LNCAP (cell line): ENCODE measurements at regions not wholly inside any gene's neighbourhood (a gene's known extent, or its start where the extent isn't known, plus 50 kb on each side); places are given as distances from the start of the nearest gene placed in this dataset.

Experiments
- CTCF ChIP-seq: fragments of 450-650 bp; IDR thresholded peaks from 2 replicates; pipeline ENCODE4 v1.5.1; 2017; ENCODE audit warnings: mild to moderate bottlenecking

- no peak for TF ChIP-seq CTCF
Observed at GRCh38 chr2:49767316-49767715, 613.0 kb upstream of the FSHR start.

DNA sequence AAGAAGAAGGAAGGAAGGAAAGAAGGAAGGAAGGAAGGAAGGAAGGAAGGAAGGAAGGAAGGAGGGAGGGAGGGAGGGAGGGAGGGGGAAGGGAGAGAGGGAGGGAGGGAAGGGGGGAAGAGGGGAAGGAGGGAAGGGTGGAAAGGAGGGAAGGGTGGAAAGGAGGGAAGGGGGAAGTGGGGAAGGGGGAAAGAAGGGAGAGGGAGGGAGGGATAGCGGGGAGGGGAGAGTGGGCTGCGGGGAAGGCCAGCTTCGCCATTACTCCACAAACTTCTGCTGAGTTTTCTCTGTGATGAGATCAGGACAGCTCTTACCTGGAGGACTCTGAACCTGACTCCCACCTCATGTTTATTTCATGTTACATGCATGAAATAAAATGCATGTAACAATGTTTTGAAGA lies 601.5 kb upstream of the FSHR start:
- no peak for TF ChIP-seq CTCF

GRCh38 chr2:49754381-49754780 lies 600.1 kb upstream of the FSHR start:
- no peak for TF ChIP-seq CTCF

GRCh38 chr2:49753344-49753985 lies 599.1 kb upstream of the FSHR start:
- no peak for TF ChIP-seq CTCF

- no peak for TF ChIP-seq CTCF
Observed at GRCh38 chr2:49737606-49738005, 583.3 kb upstream of the FSHR start.

DNA sequence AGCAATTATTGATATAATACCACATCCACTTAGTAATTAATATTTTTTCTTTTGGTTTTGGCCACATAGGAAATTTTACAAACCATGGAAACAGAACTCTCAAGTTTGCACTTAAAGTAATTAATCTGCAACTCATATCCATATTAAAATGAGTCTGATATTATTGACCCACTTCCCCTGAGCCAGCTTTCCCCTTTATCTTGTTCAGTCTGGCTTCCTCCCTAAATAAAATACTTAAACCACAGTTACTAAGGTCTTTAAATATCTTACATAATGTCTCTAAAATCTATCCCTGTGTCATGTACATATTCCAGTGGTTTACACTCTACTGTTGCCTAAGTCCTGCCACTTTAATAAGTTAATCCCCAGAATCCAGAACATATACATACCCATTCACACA lies 564.9 kb upstream of the FSHR start:
- no peak for TF ChIP-seq CTCF

GRCh38 chr2:49715597-49715996 lies 561.3 kb upstream of the FSHR start:
- no peak for TF ChIP-seq CTCF

DNA sequence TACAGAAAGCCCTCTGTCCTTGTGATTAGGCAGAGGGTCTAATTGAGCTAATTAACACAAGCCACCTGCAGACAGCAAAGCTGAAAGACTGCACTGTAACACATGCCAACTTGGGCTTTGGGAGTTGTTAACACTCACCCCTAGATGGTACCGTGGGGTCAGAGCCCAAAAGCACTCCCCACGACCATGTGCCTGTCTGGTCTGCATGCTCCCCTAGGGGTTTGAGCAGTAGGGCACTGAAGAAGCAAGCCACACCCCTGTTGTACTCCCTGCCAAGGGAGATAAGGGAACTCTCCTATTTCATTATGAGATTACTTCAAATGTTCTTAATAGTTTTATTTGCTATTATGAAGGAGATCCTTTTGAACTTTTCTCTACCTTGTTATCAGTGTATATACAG lies 560.1 kb upstream of the FSHR start:
- no peak for TF ChIP-seq CTCF
